ENCODE measurements at regions not wholly inside any gene's neighbourhood (a gene's known extent, or its start where the extent isn't known, plus 50 kb on each side); places are given as distances from the start of the nearest gene placed in this dataset.

DNA sequence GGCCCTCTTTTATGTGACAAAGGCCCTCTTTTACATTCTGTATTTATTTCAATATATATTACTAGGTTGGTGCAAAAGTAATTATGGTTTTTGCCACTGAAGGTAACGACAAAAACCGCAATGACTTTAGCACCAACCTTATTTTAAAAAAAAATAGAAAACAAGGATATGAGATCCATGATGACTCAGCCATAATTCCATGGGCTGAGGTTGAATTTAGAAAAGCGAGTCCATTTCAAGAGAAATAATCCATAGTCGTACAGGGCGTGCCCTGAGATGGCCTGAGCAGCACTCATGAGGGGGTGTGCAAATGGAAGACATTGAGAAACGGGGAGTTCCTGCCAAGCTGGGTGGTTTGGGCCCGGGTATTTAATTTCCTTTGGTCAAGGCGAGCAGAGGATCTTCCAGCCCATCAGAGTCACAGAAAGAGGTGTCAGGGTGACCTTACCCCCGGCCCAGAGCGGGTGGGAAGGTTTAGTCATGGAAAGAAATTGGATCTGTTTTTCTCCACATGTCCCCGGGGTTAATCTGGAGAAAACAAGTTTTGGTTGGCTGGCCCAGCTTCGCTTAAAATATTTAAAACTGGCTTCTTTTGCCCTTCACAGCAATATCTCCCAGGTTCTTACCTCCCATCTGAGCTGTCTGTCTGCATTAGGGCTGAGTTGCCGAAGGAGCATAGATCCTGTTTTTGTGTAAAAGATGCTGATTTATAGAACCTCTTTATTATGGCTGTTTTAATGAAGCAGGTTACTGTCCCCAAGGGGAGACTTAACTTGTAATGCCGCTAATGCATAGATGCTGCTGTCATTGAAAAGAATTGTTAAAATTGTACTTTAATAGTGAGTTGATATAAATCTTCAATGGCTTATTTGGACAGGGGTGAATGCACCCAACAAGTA lies 255.6 kb downstream of the PREX1 start:
- no peak for TF ChIP-seq POLR2A (IDR thresholded peaks at IDR 0.05)
- TF ChIP-seq, protein P1, sequence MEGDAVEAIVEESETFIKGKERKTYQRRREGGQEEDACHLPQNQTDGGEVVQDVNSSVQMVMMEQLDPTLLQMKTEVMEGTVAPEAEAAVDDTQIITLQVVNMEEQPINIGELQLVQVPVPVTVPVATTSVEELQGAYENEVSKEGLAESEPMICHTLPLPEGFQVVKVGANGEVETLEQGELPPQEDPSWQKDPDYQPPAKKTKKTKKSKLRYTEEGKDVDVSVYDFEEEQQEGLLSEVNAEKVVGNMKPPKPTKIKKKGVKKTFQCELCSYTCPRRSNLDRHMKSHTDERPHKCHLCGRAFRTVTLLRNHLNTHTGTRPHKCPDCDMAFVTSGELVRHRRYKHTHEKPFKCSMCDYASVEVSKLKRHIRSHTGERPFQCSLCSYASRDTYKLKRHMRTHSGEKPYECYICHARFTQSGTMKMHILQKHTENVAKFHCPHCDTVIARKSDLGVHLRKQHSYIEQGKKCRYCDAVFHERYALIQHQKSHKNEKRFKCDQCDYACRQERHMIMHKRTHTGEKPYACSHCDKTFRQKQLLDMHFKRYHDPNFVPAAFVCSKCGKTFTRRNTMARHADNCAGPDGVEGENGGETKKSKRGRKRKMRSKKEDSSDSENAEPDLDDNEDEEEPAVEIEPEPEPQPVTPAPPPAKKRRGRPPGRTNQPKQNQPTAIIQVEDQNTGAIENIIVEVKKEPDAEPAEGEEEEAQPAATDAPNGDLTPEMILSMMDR (IDR thresholded peaks at IDR 0.05) = no peak
